Kidney epithelial cell (primary cell): ENCODE measurements at regions not wholly inside any gene's neighbourhood (a gene's known extent, or its start where the extent isn't known, plus 50 kb on each side); places are given as distances from the start of the nearest gene placed in this dataset.

Experiments used
- DNase-seq: peaks from one replicate; pipeline ENCODE4 v3.0.0-alpha.2; 2010; ENCODE audit warnings: low read depth
- H3K27me3 ChIP-seq: 2 replicates; pipeline ENCODE4 v1.6.0; 2011; ENCODE audit warnings: low read length; ENCODE audit not compliant: control insufficient read depth, insufficient read depth
- H3K36me3 ChIP-seq: 2 replicates; pipeline ENCODE4 v1.5.1; 2011; ENCODE audit warnings: low read length; ENCODE audit not compliant: control insufficient read depth, insufficient read depth
- H3K4me3 ChIP-seq: 2 replicates; pipeline ENCODE4 v1.5.1; 2011; ENCODE audit warnings: low read depth, mild to moderate bottlenecking, control low read depth, low read length
- CTCF ChIP-seq: IDR thresholded peaks from 2 replicates; pipeline ENCODE4 v1.5.1; 2011; ENCODE audit warnings: mild to moderate bottlenecking, moderate library complexity, low read length, control low read depth, inconsistent platforms; ENCODE audit not compliant: insufficient read depth, poor library complexity, severe bottlenecking

GRCh38 chr13:90362707-90363106 lies 984.8 kb upstream of the MIR17HG start:
- Histone ChIP-seq H3K27me3 (no peaks in the 10 kb centered on the region), H3K36me3 (no peaks in the 10 kb centered on the region), H3K4me3 (no peak overlapping the region)
- TF ChIP-seq CTCF = no peak
- DNase-seq = no peak

- no peak overlapping the region for H3K4me3 ChIP-seq
- DNase-seq = no peak
- no peaks in the 10 kb centered on the region for H3K36me3 ChIP-seq
- no peaks in the 10 kb centered on the region for H3K27me3 ChIP-seq
- no peak for TF ChIP-seq CTCF
These were observed 982.4 kb upstream of the MIR17HG start for GRCh38 chr13:90365130-90365529.

- DNase-seq = no peak
- TF ChIP-seq CTCF = no peak
- no peak overlapping the region for H3K4me3 ChIP-seq
- H3K27me3 ChIP-seq = no peaks in the 10 kb centered on the region
- no peaks in the 10 kb centered on the region for H3K36me3 ChIP-seq
These were observed 973.3 kb upstream of the MIR17HG start for GRCh38 chr13:90374168-90374567.

- H3K36me3 ChIP-seq = no peaks in the 10 kb centered on the region
- no peak for DNase-seq
- TF ChIP-seq CTCF = no peak
- H3K27me3 ChIP-seq = no peaks in the 10 kb centered on the region
- no peak overlapping the region for H3K4me3 ChIP-seq
These were observed 971.6 kb upstream of the MIR17HG start for GRCh38 chr13:90375851-90376250.

- DNase-seq = no peak
- Histone ChIP-seq H3K4me3 (no peak overlapping the region), H3K36me3 (no peaks in the 10 kb centered on the region), H3K27me3 (no peaks in the 10 kb centered on the region)
- no peak for TF ChIP-seq CTCF
These were observed 965.1 kb upstream of the MIR17HG start for GRCh38 chr13:90382425-90382824.

- no peak for TF ChIP-seq CTCF
- Histone ChIP-seq H3K4me3 (no peak overlapping the region), H3K27me3 (no peaks in the 10 kb centered on the region), H3K36me3 (no peaks in the 10 kb centered on the region)
- DNase-seq = no peak
These were observed 961.6 kb upstream of the MIR17HG start for GRCh38 chr13:90385781-90386489.
